ENCODE measurements at regions not wholly inside any gene's neighbourhood (a gene's known extent, or its start where the extent isn't known, plus 50 kb on each side); places are given as distances from the start of the nearest gene placed in this dataset.

GRCh38 chr11:131195661-131196517 is 174.5 kb upstream of the NTM start:
- no peak for DNase-seq

GRCh38 chr11:131198161-131199014 is 172.0 kb upstream of the NTM start:
- no peak for DNase-seq

- no peak for DNase-seq
Observed at GRCh38 chr11:131199015-131199280, 171.5 kb upstream of the NTM start.

- no peak for DNase-seq
Observed at GRCh38 chr11:131201674-131202073, 168.7 kb upstream of the NTM start.

- DNase-seq = no peak
Observed at GRCh38 chr11:131203040-131203439, 167.4 kb upstream of the NTM start.

GRCh38 chr11:131204282-131204681 is 166.1 kb upstream of the NTM start:
- DNase-seq = no peak

- DNase-seq = no peak
Observed at GRCh38 chr11:131204765-131205380, 165.5 kb upstream of the NTM start.

- no peak for DNase-seq
Observed at GRCh38 chr11:131206671-131207070, 163.7 kb upstream of the NTM start.

GRCh38 chr11:131207901-131208300 is 162.5 kb upstream of the NTM start:
- no peak for DNase-seq

- DNase-seq = no peak
Observed at GRCh38 chr11:131217313-131218310, 152.8 kb upstream of the NTM start.

GRCh38 chr11:131218542-131218941 is 151.9 kb upstream of the NTM start:
- no peak for DNase-seq

GRCh38 chr11:131219646-131220045 is 150.8 kb upstream of the NTM start:
- no peak for DNase-seq

- no peak for DNase-seq
Observed at GRCh38 chr11:131223198-131223991, 147.0 kb upstream of the NTM start.

GRCh38 chr11:131228378-131228777 is 142.0 kb upstream of the NTM start:
- no peak for DNase-seq

- no peak for DNase-seq
Observed at GRCh38 chr11:131229221-131229620, 141.2 kb upstream of the NTM start.

GRCh38 chr11:131231317-131231940 is 139.0 kb upstream of the NTM start:
- DNase-seq = no peak

- no peak for DNase-seq
Observed at GRCh38 chr11:131232261-131232660, 138.2 kb upstream of the NTM start.

GRCh38 chr11:131234221-131234620 is 136.2 kb upstream of the NTM start:
- DNase-seq = no peak

- no peak for DNase-seq
Observed at GRCh38 chr11:131235328-131236298, 134.8 kb upstream of the NTM start.

- no peak for DNase-seq
Observed at GRCh38 chr11:131240421-131240820, 130.0 kb upstream of the NTM start.

All from SHP77 treated with DMSO at 0.1 percent for 48 hours (cell line).